RWPE1 (cell line): ENCODE measurements at regions not wholly inside any gene's neighbourhood (a gene's known extent, or its start where the extent isn't known, plus 50 kb on each side); places are given as distances from the start of the nearest gene placed in this dataset.

ENCODE experiments used
- CTCF ChIA-PET: fragments of 350-600 bp; sonication (Branson Sonifier 250); formaldehyde crosslinking; extraction: SDS; loops from one replicate; lab custom pipeline; 2021; lab: Yijun Ruan, JAX
- POLR2A ChIA-PET: fragments of 400-600 bp; formaldehyde crosslinking; extraction: SDS; loops from one replicate; lab custom pipeline; 2020; ENCODE audit warnings: antibody characterized with exemption; ENCODE audit not compliant: low non-redundant PET; lab: Yijun Ruan, JAX
- DNase-seq: peaks from one replicate; pipeline ENCODE4 v3.0.0; 2012; ENCODE audit warnings: low spot score
- H3K27ac ChIP-seq: fragments of 450-650 bp; 2 replicates; pipeline ENCODE4 v1.5.1; 2017
- CTCF ChIP-seq: fragments of 450-650 bp; conservative IDR thresholded peaks from 2 replicates; pipeline ENCODE4 v1.5.1; 2017; ENCODE audit warnings: low read depth, mild to moderate bottlenecking

- ChIA-PET CTCF (interaction anchor here (0.7 kb wide), 1 partner anchor 1973 kb away, joined by 3 read pairs; no protein-coding TSS in a partner anchor), POLR2A (no interaction called here)
- H3K27ac ChIP-seq = no peak overlapping the region
- no peak for DNase-seq
- TF ChIP-seq CTCF = no peak
Measured at GRCh38 chr1:90100566-90100965, 105.7 kb downstream of the ZNF326 start.

- no peak for DNase-seq
- POLR2A ChIA-PET = no interaction called here
- TF ChIP-seq CTCF = no peak
- CTCF ChIA-PET = interaction anchor here (1.2 kb wide), 1 partner anchor 47 kb away, joined by 3 read pairs; no protein-coding TSS in a partner anchor
- H3K27ac ChIP-seq = no peak overlapping the region
Measured at GRCh38 chr1:90092441-90092840, 97.5 kb downstream of the ZNF326 start.
